Stimulated activated naive CD8-positive, alpha-beta T cell treated with anti-CD3 and anti-CD28 coated beads, Interleukin-15, amount 100 ng/mL, for 72 hours (primary cell): ENCODE measurements at regions not wholly inside any gene's neighbourhood (a gene's known extent, or its start where the extent isn't known, plus 50 kb on each side); places are given as distances from the start of the nearest gene placed in this dataset.

ENCODE experiments used
- ATAC-seq: fragments of 150-1000 bp; cut with Tn5 transposase; 2 replicates; pipeline ENCODE4 v1.10.0; 2021; ENCODE audit warnings: mild to moderate bottlenecking, moderate library complexity
- DNase-seq, 2 donors: peaks; one replicate each; pipeline ENCODE4 v3.0.0; 2021 to 2022
- H3K27ac Mint-ChIP-seq, 2 donors: one replicate each; pipeline ENCODE4 v1.8.0; 2022; ENCODE audit warnings: mild to moderate bottlenecking in 2 of 2, mixed read lengths in 2 of 2, moderate library complexity in 2 of 2
- H3K27me3 Mint-ChIP-seq: one replicate; pipeline ENCODE4 v1.8.0; 2022; ENCODE audit warnings: mixed read lengths
- H3K4me1 Mint-ChIP-seq: one replicate; pipeline ENCODE4 v1.8.0; 2022; ENCODE audit warnings: mild to moderate bottlenecking, mixed read lengths
- H3K4me3 Mint-ChIP-seq, 2 donors: one replicate each; pipeline ENCODE4 v1.8.0; 2022; ENCODE audit warnings: mild to moderate bottlenecking in 2 of 2, mixed read lengths in 2 of 2, moderate library complexity in 1 of 2
- H3K9me3 Mint-ChIP-seq, 2 donors: one replicate each; pipeline ENCODE4 v1.8.0; 2022; ENCODE audit warnings: mixed read lengths in 2 of 2

DNA sequence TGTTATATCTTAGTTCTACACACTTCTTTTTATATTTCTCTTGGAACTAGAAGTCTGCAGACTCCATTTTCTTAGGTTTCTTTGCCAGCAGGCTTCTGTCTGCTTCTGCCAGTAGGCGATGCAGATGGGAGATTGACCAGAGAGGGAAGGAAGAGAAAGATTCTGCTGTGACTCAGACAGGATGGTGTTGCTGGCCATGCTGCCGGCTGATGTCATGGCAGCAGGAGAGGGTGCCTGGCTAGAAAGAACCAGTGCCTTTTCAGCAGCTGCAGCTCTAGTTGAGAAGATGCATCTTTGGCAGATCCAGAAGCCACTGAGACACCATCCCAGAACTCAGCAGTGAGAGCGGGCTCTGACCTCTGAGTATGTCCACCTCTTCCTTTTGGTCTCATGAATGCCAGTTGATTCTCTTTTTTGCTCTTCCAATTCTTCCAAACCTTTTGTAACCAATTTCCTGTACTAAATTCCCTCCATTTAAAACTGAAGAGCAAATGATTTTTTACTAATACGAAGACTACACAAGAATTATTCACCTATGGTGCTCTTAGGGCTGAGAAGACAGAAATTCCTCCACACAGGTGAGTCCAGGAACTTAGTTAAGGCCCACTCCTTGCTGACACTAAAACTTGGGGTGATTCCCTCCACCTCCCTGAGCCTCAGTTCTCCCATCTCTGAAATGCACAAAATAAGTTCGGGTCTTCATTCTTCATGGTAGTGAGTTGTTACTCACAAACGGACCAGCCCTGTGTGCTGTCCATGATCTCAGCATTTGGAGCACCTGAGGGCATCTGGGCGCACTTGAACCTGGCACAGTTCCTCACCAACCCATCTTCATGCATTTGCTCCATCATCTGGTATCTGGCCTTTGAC lies 200.7 kb downstream of the MYCN start:
- Mint-ChIP-seq H3K27ac (no peak overlapping the region), H3K9me3 (peaks cover 0 to 7% of the 10 kb centered on the region in 2 donors), H3K4me1 (no peaks in the 10 kb centered on the region), H3K4me3 (no peak overlapping the region), H3K27me3 (no peaks in the 10 kb centered on the region)
- DNase-seq (no peak), ATAC-seq (peak; percentile 29)

DNA sequence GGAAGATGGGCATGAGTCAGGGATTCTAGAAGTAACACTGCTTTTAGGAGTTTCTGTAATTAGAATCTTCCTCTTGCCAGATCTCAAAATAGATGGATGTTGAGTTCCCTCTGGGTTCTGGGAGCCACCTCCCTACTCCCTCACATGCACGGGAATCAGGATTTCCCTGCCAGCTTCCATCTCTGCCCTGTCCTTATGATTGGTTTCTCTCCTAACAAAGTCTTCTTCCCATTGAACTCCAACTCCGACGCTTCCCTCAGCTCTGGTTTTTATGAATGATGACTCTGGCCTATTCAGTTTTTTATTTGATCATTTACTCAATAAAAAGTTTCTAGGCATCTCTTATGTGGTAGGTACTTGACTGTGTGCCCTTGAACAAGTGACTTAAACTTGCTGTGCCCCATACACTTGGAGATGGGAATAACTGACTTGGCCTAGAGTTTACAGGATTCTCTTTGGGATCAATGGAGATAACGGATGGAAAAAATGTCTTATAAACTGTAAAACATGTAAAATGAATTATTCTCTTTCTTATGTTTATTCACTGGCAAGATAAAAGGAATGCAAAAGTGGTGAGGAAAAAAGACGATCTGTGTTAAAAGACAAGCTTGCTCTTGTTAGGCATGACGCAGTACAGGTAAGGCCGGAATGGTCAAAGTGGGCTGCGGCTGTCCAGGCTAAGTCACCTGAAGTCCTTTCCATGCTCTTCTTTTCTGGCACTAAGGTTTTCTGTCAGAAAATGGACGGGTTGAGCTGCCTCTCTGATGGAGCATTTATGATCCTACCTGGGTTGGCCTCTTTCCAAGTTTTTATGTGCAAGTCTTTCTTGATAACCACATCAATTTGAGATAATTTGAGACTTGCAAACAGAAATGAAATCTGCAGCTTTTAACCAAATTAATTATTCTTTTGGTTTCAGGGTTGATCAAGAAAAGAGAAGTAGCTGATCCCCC lies 199.6 kb downstream of the MYCN start:
- no peaks in the 10 kb centered on the region for H3K4me1 Mint-ChIP-seq
- DNase-seq (no peak), ATAC-seq (no peak)
- H3K9me3 Mint-ChIP-seq, result peaks cover 0 to 8% of the 10 kb centered on the region in 2 donors
- no peak overlapping the region for H3K4me3 Mint-ChIP-seq
- H3K27ac Mint-ChIP-seq, result no peak overlapping the region
- no peaks in the 10 kb centered on the region for H3K27me3 Mint-ChIP-seq

- ATAC-seq (no peak), DNase-seq (no peak)
- Mint-ChIP-seq H3K9me3 (peaks cover 0 to 8% of the 10 kb centered on the region in 2 donors), H3K4me3 (no peak overlapping the region), H3K4me1 (no peaks in the 10 kb centered on the region), H3K27me3 (no peaks in the 10 kb centered on the region), H3K27ac (no peak overlapping the region)
Observed at GRCh38 chr2:16138811-16139662, 198.7 kb downstream of the MYCN start.

DNA sequence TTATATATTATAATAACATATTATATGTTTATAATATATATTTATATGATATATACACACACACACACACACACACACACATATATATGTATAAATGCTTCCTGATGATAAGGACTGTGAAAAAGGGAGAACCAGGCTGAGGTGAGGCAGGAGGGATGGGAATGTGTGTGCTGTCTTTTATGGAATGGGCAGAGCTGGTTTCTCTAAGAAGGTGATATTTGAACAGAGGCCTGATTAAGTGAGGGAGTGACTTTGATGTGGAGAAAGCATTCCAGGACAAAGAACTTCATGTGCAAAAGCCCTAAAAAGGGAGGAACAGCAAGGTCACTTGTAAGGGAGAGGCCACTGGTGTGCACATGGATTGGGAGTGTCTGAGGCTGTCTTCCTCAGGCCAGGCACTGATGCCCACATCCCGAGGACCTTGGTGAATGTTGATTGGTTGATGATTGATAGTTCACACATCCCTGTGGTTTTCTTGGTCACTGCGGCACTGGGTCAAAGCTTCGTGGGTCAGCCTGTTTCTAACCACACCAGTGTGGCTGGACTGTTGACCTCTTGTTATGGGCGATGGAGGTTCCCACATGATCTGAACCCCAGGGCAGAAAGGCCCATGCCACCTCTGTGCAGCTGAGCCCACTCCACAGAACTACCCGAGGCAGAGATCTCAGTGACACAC lies 196.9 kb downstream of the MYCN start:
- no peak overlapping the region for H3K27ac Mint-ChIP-seq
- H3K9me3 Mint-ChIP-seq, result peaks cover 0 to 8% of the 10 kb centered on the region in 2 donors
- no peaks in the 10 kb centered on the region for H3K27me3 Mint-ChIP-seq
- no peak for ATAC-seq
- no peaks in the 10 kb centered on the region for H3K4me1 Mint-ChIP-seq
- no peak for DNase-seq
- H3K4me3 Mint-ChIP-seq, result no peak overlapping the region

GRCh38 chr2:16136461-16137035 lies 196.2 kb downstream of the MYCN start:
- H3K9me3 Mint-ChIP-seq, result peaks cover 0 to 8% of the 10 kb centered on the region in 2 donors
- H3K27ac Mint-ChIP-seq, result no peak overlapping the region
- no peak for ATAC-seq
- no peaks in the 10 kb centered on the region for H3K27me3 Mint-ChIP-seq
- no peaks in the 10 kb centered on the region for H3K4me1 Mint-ChIP-seq
- DNase-seq, result no peak
- H3K4me3 Mint-ChIP-seq, result no peak overlapping the region

DNA sequence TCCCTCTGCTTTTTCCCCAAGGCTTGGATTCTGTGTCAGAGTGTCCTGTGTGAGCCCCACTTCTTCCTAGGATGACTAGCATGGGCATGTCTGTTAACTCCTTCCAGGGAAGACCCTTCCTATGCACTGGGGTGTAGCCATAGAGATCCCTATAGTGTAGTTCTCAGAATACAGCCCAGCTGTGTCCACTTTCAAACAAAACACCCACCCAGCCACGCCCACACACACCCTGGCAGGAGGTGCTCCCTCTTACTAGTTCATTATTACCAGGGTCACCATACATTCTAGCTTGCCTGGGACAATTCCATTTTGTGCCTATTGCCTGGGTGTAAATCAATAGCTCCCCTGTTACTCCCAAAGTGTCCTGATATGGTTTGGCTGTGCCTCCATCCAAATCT lies 195.6 kb downstream of the MYCN start:
- Mint-ChIP-seq H3K27me3 (no peaks in the 10 kb centered on the region), H3K4me3 (no peak overlapping the region), H3K9me3 (peaks cover 0 to 8% of the 10 kb centered on the region in 2 donors), H3K27ac (no peak overlapping the region), H3K4me1 (no peaks in the 10 kb centered on the region)
- DNase-seq (no peak), ATAC-seq (no peak)

DNA sequence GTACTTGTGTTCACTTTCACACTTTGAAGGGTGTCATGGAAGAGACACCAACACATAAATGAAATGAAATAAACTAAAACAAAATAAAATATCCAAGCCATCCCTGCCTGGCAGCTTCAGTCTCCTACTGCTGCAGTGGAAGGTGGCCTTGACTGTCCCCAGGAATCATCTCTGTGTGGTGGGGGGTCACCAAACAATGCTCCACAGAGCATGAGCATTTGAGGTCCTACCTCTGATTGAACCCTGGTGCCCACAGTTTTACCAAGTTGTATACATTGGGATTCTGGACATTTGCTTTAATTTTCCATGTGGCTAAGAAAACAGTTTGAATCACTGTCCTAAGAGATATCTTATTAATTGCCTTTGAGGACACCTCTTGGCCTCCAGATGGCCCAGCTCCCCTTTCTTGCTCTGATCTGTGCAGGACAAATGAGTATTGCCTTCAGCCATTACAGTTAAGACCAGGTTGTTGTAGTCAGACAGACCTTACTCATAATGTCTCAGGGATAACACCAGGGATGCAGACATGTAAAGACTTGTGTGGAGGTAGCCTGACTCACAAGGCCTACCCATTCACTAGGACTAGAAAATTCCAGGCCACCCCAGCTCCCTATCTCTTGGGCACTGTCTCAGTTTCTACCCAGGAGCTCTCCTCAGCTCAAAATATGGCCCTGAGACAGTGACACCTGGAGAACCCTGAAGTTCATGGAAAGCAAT lies 195.0 kb downstream of the MYCN start:
- Mint-ChIP-seq H3K27ac (no peak overlapping the region), H3K9me3 (peaks cover 0 to 8% of the 10 kb centered on the region in 2 donors), H3K4me1 (no peaks in the 10 kb centered on the region), H3K27me3 (no peaks in the 10 kb centered on the region), H3K4me3 (no peak overlapping the region)
- ATAC-seq (no peak), DNase-seq (no peak)

DNA sequence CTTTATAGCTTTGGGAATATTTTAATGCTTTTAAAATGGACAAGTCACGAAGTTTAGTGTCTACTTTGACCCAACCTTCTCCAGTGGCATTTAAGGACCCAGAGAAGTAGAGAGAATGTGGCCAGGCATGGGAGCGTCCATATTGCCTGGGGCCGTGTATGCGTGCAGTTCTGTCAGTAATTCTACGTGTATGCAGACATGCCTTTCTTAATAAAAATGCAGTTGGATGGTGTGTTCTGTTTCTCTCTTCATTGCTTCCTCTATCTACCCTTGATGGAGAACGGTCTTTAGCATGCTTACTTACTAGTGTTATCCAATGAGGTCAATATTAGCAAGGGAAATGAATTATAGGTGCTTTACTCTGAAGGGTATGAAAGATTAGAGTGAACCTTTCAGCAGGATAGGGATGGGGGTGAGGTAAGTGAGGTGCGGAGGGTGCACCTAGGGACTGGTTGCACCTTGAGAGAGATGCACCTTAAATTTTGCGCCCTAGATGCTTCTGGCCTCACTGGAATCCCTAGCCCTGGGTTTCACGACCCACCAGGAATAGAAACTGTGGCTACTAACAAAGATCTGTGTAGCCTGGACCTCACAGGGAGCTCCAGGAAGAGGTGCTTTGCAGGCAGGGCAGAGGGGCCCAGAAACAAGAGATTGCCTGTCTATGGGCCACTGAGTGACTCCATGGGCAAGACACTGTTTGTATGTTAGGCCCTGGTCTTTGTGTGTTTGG lies 194.3 kb downstream of the MYCN start:
- Mint-ChIP-seq H3K4me1 (no peaks in the 10 kb centered on the region), H3K4me3 (no peak overlapping the region), H3K27ac (no peak overlapping the region)

DNA sequence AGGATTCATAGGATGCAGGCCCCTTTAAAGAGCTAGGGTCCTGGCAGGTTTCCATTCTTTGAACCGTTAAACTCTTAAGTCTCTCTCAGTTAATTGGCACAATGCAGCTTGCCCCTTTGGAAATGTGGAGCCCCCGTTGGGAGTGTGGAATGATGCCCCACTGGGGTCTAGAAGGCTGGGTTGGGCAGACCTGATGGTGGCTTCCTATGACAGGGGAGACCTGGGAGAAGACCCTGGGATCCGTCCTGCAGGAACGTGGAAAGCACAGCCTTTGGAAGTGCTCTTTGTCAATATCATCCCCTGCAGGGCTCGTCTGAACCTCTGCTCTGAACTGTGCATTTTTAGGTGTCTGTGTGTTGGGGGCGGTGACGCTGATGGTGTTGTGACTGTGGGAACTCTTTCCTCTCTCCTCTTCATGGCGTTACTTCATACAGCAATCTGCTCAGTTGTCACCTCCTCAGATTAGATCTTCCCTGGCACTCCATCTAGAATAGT lies 190.6 kb downstream of the MYCN start:
- H3K27ac Mint-ChIP-seq, result peak overlapping the region in 1 of 2 donors; percentile 78
- no peaks in the 10 kb centered on the region for H3K4me1 Mint-ChIP-seq
- no peak overlapping the region for H3K4me3 Mint-ChIP-seq
- DNase-seq (no peak), ATAC-seq (no peak)
- no peaks in the 10 kb centered on the region for H3K9me3 Mint-ChIP-seq
- H3K27me3 Mint-ChIP-seq, result peaks cover 7% of the 10 kb centered on the region

More for the DNA sequence above, 194.3 kb downstream of the MYCN start:
- H3K9me3 Mint-ChIP-seq, result peaks cover 0 to 8% of the 10 kb centered on the region in 2 donors
- no peak for DNase-seq
- no peaks in the 10 kb centered on the region for H3K27me3 Mint-ChIP-seq
- no peak for ATAC-seq

DNA sequence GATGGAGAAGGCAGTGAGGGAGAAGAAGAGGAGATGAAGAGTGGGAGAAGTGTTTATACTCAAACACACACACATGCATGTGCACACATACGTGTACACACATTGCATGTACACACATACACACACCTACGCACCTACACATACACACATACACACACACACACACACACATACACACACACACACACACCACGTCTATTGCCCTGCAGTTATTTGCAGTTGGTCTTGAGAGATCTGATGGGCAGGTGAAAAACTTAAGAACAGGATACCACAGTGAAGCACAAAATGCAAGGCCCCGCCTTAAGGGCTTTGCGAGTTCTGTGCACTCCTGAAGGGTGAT lies 190.2 kb downstream of the MYCN start:
- Mint-ChIP-seq H3K27me3 (peaks cover 7% of the 10 kb centered on the region), H3K4me1 (no peaks in the 10 kb centered on the region), H3K27ac (no peak overlapping the region), H3K4me3 (no peak overlapping the region), H3K9me3 (no peaks in the 10 kb centered on the region)
- ATAC-seq (no peak), DNase-seq (no peak)

GRCh38 chr2:16129716-16130540 lies 189.6 kb downstream of the MYCN start:
- Mint-ChIP-seq H3K27ac (no peak overlapping the region), H3K9me3 (no peaks in the 10 kb centered on the region), H3K4me1 (no peaks in the 10 kb centered on the region), H3K27me3 (peaks cover 7% of the 10 kb centered on the region), H3K4me3 (no peak overlapping the region)
- DNase-seq (no peak), ATAC-seq (no peak)

DNA sequence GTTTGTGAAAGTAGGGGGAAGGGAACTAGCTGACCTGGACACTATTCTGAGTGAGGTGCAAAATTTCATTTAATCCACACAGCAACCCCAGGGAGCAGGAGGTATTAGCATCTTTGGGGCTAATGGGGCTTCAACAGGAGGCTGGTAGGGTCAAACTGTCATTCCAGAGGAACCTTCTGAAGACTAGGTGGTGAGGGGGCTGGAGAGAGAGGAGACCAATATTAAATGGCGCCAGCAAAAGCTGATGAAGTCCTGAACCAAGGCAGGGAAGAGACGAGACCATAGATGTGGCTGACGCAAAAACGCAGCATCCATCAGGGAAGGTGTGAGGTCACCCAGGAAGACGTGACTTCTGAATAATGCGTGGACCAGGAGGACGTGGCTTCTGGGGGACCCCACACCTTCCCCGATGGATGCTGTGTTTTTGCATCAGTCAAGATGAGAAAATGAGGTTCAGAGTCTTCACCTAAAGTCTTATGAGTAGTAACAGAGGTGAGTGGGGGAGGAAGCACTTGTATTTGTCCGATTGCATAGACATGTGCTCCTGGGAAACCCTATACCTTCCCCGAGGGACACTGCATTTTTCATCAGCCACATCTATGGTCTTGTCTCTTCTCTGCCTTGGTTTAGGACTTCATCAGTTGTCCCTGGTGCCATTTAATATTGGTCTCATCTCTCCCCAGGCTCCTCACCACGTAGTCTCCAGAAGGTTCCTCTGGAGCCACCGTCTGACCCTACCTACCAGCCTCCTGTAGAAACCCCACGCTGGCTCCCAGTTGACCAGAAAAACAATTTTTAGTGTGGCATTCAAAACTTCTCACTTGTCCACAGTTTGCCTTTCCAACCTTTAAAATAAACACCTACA lies 188.6 kb downstream of the MYCN start:
- Mint-ChIP-seq H3K4me1 (no peaks in the 10 kb centered on the region), H3K27me3 (peaks cover 7% of the 10 kb centered on the region)
- ATAC-seq, result no peak

More for the DNA sequence above, 188.6 kb downstream of the MYCN start:
- Mint-ChIP-seq H3K27ac (no peak overlapping the region), H3K4me3 (no peak overlapping the region), H3K9me3 (no peaks in the 10 kb centered on the region)
- DNase-seq, result no peak
